Esophagus mucosa (tissue), 1 donor: ENCODE measurements at regions not wholly inside any gene's neighbourhood (a gene's known extent, or its start where the extent isn't known, plus 50 kb on each side); places are given as distances from the start of the nearest gene placed in this dataset.
A peak's percentile ranks its signal among the peaks of the same experiment; 100 is the strongest.
"Not testable (repeated sequence)": the region's sequence is repeated elsewhere in the genome, so short reads cannot be mapped to it uniquely, and the experiment has no call there.

Experiments used
- ATAC-seq: fragments of 200-7000 bp; cut with Tn5 transposase; one replicate; pipeline ENCODE4 v1.9.1; 2020
- donor health status: DM: yes; HTN: yes; CAD: no.

DNA sequence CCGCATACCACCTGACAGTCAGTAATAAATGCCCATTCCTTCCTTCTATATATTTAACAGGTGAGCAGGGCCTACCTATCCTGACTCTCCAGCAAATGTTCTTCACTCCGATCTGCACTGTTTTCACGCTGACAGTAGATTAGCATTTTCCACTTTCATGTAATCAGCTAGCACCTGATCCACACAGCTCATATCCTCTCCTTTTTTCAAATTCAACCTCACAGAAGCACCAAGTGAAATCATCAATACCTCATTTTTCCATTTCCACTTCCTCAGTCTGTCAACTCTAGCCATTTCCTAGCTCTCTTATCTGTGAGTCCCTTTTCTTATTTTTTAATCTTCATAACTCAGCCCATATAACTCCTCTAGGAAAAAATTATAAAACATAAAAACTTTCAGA, 402.8 kb downstream of the ZEB2 start:
- ATAC-seq = no peak

DNA sequence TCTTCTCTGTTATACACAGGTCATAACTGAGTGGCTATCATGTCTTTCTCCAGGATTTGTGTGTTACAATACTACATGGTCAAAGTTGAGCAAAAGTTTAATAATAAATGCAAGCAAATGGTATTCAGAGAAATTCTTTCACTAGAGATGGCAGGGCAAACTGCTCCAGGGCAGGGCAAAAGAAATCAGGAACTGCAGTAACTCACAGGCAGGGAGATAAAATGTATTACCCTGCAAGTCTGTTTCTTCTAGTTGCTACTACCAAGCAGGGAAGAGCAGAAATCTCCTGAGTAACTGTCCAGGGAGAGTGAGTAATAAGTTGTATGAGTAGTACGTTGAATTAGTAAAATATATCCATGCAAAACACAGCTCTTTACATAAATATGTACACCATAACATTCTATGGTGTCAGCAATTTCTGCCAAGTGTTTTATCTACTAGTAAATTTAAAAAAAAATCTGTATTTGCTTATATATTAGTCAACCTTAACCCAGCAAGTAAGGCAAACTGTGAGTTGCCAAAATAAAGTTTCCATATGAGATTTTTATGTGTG, 404.1 kb downstream of the ZEB2 start:
- no peak for ATAC-seq

GRCh38 chr2:144114760-144115159, 405.2 kb downstream of the ZEB2 start:
- ATAC-seq = no peak

DNA sequence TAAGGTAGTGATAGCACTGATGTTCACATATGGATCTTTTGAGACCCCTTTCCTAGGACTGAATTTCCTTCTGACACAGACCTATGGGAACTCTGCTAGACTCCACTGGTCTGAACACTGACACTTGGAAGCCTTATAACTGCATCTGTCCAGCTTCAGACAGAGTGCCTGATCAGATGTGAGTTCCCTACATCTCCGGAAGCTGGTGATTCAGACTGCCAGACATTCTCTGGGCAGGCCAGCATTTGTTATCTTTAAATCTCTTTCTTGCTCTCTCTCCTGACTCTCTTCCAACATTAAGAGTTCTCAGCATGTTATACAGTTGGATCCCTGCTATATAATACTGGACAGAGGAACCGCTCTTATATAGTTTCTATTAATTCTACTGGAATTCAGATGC, 408.5 kb downstream of the ZEB2 start:
- ATAC-seq = no peak

DNA sequence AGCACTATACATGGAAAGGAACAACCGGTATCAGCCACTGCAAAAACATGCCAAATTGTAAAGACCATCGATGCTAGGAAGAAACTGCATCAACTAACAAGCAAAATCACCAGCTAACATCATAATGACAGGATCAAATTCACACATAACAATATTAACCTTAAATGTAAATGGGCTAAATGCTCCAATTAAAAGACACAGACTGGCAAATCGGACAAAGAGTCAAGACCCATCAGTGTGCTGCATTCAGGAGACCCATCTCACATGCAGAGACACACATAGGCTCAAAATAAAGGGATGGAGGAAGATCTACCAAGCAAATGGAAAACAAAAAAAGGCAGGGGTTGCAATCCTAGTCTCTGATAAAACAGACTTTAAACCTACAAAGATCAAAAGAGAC, 413.8 kb downstream of the ZEB2 start:
- ATAC-seq = not testable (repeated sequence)

GRCh38 chr2:144102386-144102785, 417.5 kb downstream of the ZEB2 start:
- ATAC-seq = peak; percentile 91

- ATAC-seq = peak; percentile 96
Measured at GRCh38 chr2:144099780-144100377, 420.0 kb downstream of the ZEB2 start.

DNA sequence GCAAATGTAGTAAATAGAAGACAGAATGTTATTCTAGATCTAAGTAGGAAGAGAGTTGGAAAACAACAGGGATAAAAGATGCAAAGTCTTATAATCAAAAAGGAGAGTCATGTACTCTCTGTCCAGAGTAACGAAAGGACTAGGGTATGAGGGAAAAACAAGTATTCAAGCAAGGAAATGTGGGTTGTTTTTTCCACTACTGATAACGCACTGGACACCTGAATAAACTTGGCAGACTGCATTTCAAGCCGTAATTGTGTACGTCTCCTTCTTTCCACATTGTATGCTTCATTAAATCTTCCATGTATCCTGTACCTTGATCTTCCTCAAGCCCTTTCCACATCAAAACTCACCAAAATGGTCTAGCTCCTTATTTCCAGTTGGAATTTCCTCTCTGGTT, 420.6 kb downstream of the ZEB2 start:
- ATAC-seq = no peak

DNA sequence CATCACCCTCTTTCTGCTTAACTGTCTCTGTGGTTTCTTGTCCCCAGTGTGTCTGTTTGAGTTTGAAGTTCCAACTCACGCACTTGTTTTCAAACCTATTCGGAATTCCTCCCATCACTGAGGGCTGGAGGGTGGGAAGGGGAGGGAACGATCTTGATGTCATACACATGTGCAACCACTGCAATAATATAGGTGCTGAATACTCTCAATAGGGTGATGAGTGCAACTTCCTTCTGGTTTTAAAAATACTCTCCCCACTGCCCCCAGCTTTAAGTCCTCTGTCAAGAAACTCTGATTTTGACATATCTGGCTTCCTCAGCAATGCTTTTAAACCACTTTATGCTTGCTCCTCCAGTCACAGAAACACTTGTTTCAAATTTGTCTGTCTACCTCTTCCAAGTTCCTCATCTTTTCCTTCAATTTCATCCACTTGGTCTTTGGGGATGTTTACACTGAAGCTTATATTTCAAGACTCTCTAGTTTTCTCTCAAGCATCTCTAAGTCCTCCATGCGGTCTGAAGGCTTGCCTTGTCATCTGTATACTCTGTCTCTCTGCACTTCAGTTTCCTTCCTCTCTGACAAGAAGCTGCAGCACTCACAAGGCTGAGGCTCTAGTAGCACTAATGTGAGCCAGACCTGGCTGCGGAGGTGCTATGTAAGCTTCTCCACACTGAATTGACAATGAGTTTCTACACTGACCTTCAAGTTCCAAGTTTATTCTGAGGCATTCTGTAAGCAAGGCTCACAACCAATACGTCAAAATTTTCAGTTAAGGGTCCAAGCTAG, 422.3 kb downstream of the ZEB2 start:
- ATAC-seq = no peak

DNA sequence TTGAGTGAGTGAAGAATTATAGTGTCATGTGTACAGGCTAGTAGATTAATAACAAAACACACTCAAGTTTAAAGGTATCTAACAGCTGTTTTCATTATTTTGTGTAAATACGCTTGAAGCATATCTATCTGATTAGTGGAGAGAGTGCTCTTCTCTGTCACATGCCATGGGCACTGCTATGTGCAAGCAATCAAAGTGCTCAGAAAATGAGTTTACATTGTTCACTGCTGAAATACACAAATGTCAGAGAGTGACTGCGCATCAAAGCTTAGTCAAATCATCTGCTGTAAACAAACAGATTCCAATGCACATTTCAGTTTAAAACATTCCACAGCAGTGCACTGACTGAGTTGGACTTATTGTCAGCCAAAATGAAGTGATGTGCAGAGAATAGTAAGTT, 423.4 kb downstream of the ZEB2 start:
- no peak for ATAC-seq

- ATAC-seq = no peak
Measured at GRCh38 chr2:144094408-144095151, 425.3 kb downstream of the ZEB2 start.

DNA sequence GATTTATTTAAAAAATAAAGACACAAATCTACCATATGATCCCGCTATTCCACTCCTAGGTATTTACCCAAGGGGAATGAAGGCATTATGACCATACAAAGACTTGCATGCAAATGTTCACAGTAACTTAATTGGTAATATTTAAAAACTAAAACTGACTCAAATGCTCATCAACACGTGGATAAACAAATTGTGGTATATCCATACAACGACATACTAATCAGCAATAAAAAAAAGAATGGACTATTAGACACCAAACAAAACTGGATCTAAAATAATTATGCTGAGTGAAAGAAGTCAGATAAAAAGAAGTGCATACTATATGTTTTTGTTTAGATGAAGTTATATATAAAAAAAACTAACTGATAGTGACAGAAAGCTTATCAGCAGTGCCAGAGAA, 428.3 kb downstream of the ZEB2 start:
- no peak for ATAC-seq

- no peak for ATAC-seq
Measured at GRCh38 chr2:144088863-144089262, 431.1 kb downstream of the ZEB2 start.

DNA sequence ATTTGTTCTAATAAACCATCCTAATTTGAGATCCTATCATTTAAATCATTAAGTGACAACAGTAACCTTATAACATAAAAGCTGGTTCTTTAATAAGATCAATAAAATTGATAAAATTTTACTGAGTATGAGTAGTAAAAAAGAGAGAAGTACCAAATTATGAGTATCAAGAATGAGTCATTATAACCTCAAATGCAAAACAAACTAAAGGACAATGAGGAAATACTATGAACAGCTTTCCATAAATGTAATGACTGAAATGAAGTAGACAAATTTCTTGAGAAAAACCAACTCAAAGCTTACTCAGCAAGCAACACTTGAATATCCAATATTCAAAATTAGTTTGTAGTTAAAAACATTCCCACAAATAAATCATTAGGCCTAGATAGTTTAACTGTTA, 433.0 kb downstream of the ZEB2 start:
- ATAC-seq = no peak

- ATAC-seq = no peak
Measured at GRCh38 chr2:144085016-144085415, 434.9 kb downstream of the ZEB2 start.

DNA sequence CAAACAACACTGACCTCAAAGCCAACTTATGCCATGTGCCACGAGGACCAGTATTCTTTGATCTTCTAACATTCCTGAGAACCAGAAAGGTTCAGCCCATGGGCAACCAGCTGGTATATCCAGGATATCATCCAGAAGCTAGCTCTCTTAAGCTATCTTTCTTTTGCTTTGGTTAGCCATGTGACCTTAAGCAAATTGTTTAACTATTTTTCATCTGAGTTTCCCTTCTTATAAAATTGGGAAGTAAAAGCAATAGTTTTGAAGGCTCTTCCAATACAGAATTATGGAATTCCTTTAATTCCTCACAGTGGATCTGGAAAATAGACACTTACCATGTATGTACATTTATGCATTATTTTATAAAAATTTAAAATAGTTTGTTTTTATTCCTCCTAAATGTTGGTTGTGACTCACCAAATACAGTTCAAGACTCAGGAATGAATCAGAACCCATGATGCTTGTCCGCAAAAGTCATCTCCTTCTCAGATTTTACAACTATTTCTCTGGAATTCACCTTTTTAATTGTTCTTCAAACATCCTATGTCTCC, 435.7 kb downstream of the ZEB2 start:
- no peak for ATAC-seq

DNA sequence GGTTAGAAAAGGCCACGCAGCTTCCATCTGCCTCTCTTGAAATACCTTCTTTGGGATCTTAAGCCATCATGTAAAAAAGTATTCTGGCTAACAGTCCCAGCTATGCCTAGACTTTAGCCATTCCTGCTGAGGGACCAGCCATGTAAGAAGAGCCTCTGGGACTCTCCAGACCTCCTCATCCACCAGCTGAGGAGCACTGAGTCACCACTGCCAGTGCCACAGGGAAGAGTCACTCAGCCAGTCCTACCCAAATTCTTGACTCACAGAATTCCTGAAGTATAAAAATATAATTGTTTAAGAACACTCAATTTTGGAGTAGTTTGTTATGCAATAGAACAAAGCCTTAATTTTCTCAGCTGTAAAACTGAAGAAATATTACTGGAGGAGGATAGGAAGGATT, 436.7 kb downstream of the ZEB2 start:
- no peak for ATAC-seq

GRCh38 chr2:144082777-144083176, 437.1 kb downstream of the ZEB2 start:
- ATAC-seq = no peak

GRCh38 chr2:144082327-144082726, 437.6 kb downstream of the ZEB2 start:
- ATAC-seq = no peak

GRCh38 chr2:144081272-144081671, 438.6 kb downstream of the ZEB2 start:
- ATAC-seq = no peak

- no peak for ATAC-seq
Measured at GRCh38 chr2:144079803-144080202, 440.1 kb downstream of the ZEB2 start.

DNA sequence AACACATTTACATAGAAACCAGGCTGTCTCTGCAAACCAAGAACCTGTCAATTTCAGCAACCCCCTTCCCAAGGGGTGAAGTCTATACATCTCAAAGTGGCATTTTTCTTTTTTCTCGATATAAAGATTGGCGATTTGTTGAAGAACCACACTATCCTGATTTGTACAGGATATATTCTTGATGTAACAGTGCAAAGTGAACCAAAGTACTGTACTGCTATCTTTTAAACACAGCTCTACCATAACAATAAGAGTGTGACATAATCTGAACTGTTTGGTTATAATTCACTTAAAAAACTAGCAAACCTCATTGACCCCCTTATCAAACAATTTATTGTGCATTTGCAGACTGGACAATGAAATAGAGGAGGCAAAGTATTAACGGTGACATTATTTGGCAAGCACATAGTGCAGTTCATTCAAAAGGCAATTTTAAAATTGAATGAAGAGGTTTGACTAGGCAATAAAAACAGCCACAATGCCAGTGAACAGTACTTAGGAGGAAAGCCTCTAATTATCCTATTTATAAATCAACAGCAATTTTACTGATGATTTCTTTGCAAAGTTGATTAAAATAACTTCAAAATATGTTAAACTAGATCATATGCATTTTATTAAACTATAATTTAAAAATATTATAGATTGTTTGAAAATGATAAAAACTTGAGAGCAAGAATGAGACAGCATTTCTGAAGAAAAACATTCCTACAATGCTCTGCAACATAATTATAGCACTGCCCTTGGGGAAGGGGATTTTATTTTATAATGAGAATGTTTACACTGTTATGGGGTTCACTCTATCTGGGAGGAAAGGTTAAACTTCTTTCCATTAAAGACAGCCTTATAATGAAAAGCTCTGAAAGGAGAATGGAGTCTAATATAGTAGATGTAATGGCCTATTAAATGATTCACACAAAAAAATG, 440.9 kb downstream of the ZEB2 start:
- ATAC-seq = no peak
